Thyroid gland (tissue), 4 donors: ENCODE measurements at regions not wholly inside any gene's neighbourhood (a gene's known extent, or its start where the extent isn't known, plus 50 kb on each side); places are given as distances from the start of the nearest gene placed in this dataset.

Experiments used
- DNase-seq, 2 donors: peaks; one replicate each; pipeline ENCODE4 v3.0.0-alpha.2; 2019
- H3K27ac ChIP-seq, 3 donors: fragments of 200-600 bp; sonication (generic); 1 replicate in 2 of 3; 2 replicates in 1 of 3; pipeline ENCODE4 v1.5.1; 2016 to 2019; ENCODE audit warnings: mild to moderate bottlenecking in 1 of 3, moderate library complexity in 1 of 3
- H3K27me3 ChIP-seq: fragments of 200-600 bp; sonication (generic); one replicate; pipeline ENCODE4 v1.5.1; 2019
- H3K36me3 ChIP-seq, 2 donors: fragments of 200-600 bp; sonication (generic); one replicate each; pipeline ENCODE4 v1.5.1; 2016 to 2019
- H3K4me1 ChIP-seq, 2 donors: fragments of 200-600 bp; sonication (generic); one replicate each; pipeline ENCODE4 v1.5.1; 2017 to 2019
- H3K4me3 ChIP-seq, 3 donors: fragments of 200-600 bp; sonication (generic); replicated peaks in 1 of 3; 1 replicate in 2 of 3; 2 replicates in 1 of 3; pipeline ENCODE4 v1.5.1; 2016; ENCODE audit warnings: mild to moderate bottlenecking in 1 of 3
- H3K9me3 ChIP-seq: fragments of 200-600 bp; sonication (generic); one replicate; pipeline ENCODE4 v1.5.1; 2017
- POLR2A ChIP-seq, 2 donors: fragments of 450-650 bp; IDR thresholded peaks; one replicate each; pipeline ENCODE4 v1.6.1; 2017; ENCODE audit warnings: antibody characterized with exemption in 2 of 2, mild to moderate bottlenecking in 2 of 2, moderate library complexity in 1 of 2
- WGBS, 2 donors: methylation state at CpG; one replicate each; pipeline ENCODE4 v1.1.5; 2017; 5-methylcytosine and 5-hydroxymethylcytosine counted together
- intact Hi-C: fragments of 100-400 bp; cut with DNase I; formaldehyde crosslinking; loops from one replicate; pipeline ENCODE4 v1.15.1; 2023
- TF ChIP-seq, protein P1 (sequence below), 6 experiments: fragments of 200-600 bp in 3 of 6; fragments of 450-650 bp in 3 of 6; sonication (generic) in 3 of 6; IDR thresholded peaks; one replicate each; pipeline ENCODE4 v1.5.1; 2016 to 2019; ENCODE audit warnings: antibody characterized with exemption in 6 of 6, mild to moderate bottlenecking in 2 of 6, inconsistent platforms in 1 of 6, moderate library complexity in 1 of 6

DNA sequence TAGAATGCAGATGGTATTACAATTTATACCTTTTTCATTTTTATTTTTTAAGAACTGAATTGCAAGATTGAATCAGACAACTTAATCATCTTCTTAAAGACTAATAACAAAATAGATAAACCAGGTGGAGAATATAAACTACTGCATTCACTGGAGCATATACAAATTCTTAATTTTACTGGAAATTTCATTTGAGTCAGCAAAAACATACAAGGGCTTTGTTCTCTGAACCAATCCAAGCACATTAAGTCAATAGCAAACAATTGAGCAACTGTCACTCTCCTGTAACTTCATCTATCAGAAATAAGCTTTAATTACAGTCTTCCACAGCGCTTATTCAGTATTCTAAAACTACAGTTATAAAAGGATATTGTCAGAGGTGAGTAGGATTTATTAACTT is 167.4 kb upstream of the OBI1 start:
- no peaks in the 10 kb centered on the region for H3K4me1 ChIP-seq
- 91 to 93% methylated on average over 1 of the region's 1 CpG for WGBS, 2 donors
- DNase-seq = no peak
- no peaks in the 10 kb centered on the region for H3K27me3 ChIP-seq
- H3K9me3 ChIP-seq = no peaks in the 10 kb centered on the region
- no peak overlapping the region for H3K4me3 ChIP-seq
- intact Hi-C loops = no loop called here
- no peak for TF ChIP-seq POLR2A (IDR thresholded peaks at IDR 0.05)
- TF ChIP-seq, protein P1, sequence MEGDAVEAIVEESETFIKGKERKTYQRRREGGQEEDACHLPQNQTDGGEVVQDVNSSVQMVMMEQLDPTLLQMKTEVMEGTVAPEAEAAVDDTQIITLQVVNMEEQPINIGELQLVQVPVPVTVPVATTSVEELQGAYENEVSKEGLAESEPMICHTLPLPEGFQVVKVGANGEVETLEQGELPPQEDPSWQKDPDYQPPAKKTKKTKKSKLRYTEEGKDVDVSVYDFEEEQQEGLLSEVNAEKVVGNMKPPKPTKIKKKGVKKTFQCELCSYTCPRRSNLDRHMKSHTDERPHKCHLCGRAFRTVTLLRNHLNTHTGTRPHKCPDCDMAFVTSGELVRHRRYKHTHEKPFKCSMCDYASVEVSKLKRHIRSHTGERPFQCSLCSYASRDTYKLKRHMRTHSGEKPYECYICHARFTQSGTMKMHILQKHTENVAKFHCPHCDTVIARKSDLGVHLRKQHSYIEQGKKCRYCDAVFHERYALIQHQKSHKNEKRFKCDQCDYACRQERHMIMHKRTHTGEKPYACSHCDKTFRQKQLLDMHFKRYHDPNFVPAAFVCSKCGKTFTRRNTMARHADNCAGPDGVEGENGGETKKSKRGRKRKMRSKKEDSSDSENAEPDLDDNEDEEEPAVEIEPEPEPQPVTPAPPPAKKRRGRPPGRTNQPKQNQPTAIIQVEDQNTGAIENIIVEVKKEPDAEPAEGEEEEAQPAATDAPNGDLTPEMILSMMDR (IDR thresholded peaks at IDR 0.05) = no peak
- no peak overlapping the region for H3K27ac ChIP-seq
- no peaks in the 10 kb centered on the region for H3K36me3 ChIP-seq

DNA sequence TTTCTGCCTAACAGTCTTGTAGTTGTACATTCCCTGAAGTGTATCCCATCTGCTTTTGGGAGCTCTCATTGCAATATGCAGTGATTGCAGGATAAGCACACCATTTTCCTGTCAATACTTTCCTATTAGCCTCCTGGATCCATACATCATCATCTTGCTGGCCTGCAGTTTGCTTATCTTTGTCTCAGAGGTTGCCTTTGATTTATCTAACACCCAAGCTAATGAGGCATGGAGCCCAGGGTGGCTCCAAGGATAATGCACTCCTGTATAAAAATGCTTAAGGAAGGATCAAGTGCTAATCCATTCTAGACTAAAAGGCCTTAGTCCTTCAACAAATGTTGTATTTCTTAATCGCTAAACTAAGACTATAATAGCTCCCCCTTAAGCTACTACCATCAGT is 161.6 kb upstream of the OBI1 start:
- WGBS, 2 donors = 61 to 70% methylated on average over 1 of the region's 1 CpG
- no peaks in the 10 kb centered on the region for H3K4me1 ChIP-seq
- no peak overlapping the region for H3K4me3 ChIP-seq
- TF ChIP-seq POLR2A (IDR thresholded peaks at IDR 0.05) = no peak
- TF ChIP-seq, protein P1 (IDR thresholded peaks at IDR 0.05) = no peak
- H3K36me3 ChIP-seq = no peaks in the 10 kb centered on the region
- intact Hi-C loops = no loop called here
- no peak overlapping the region for H3K27ac ChIP-seq
- no peak for DNase-seq
- H3K27me3 ChIP-seq = no peaks in the 10 kb centered on the region
- no peaks in the 10 kb centered on the region for H3K9me3 ChIP-seq

DNA sequence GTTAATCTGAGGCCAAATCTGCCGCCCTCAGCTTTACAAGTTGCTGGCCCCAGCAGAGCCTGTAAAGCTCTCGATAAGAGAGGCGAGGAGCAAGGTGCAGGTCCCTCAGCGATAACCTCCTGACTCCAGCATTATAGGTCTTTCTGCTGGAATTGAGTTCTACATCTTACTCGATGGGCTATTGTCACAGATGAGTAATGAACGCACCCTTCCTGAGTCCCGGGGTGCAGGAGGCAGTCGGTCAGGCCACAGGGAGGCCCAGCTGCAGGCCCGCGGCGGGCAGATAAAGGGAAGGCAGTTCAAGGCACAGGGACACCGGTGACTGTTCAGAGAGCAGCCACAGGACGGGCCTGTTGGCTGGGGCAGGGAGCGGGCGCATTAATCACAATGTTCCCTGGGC is 157.6 kb upstream of the OBI1 start:
- Histone ChIP-seq H3K9me3 (no peaks in the 10 kb centered on the region), H3K4me1 (no peaks in the 10 kb centered on the region), H3K27ac (no peak overlapping the region), H3K4me3 (no peak overlapping the region), H3K27me3 (no peaks in the 10 kb centered on the region), H3K36me3 (no peaks in the 10 kb centered on the region)
- no peak for DNase-seq
- TF ChIP-seq POLR2A (IDR thresholded peaks at IDR 0.05) = no peak
- TF ChIP-seq, protein P1 (IDR thresholded peaks at IDR 0.05) = no peak
- WGBS, 2 donors = 76 to 77% methylated on average over 15 of the region's 15 CpGs
- intact Hi-C loops = no loop called here

DNA sequence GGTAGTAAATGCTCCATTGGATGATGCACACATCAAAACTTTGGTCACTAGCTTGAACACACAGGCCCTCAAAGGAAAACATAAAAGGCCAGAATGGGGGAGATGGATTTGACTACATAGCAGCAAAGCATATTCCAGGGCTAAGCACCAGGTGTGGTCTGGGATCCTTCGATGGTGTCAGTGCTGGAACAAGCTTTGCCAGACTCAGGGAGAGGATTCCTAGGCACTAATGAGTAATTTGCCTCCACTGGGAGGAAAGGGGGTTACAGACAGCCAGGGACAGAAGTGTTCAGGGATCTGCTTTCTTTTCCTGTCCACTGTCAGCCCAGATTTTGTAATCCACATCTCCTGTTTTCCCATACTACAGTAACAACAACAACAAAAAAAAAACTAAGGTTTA is 157.2 kb upstream of the OBI1 start:
- Histone ChIP-seq H3K9me3 (no peaks in the 10 kb centered on the region), H3K4me3 (no peak overlapping the region), H3K36me3 (no peaks in the 10 kb centered on the region), H3K27me3 (no peaks in the 10 kb centered on the region), H3K4me1 (no peaks in the 10 kb centered on the region), H3K27ac (no peak overlapping the region)
- WGBS, 2 donors = 39 to 67% methylated on average over 1 of the region's 1 CpG
- TF ChIP-seq, protein P1 (IDR thresholded peaks at IDR 0.05) = no peak
- no peak for TF ChIP-seq POLR2A (IDR thresholded peaks at IDR 0.05)
- DNase-seq = no peak
- intact Hi-C loops = no loop called here

DNA sequence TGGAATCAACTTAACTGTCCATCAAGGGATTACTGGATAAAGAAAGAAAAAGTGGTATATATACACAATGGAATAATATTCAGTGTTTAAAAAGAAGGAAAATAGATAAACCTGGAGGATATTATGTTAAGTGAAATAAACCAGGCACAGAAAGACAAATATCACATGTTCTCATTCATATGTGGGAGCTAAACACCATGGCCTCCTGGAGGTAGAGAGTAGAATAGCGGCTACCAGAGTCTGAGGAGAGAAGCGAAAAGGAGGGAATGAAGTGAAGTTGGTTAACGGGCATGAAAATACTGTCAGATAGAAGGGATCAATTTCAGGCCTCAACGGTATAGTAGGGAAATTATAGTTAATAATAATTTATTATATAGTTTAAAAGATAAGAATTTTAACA is 147.5 kb upstream of the OBI1 start:
- Histone ChIP-seq H3K27ac (no peak overlapping the region), H3K4me1 (no peaks in the 10 kb centered on the region), H3K36me3 (no peaks in the 10 kb centered on the region), H3K27me3 (no peaks in the 10 kb centered on the region), H3K4me3 (no peak overlapping the region), H3K9me3 (no peaks in the 10 kb centered on the region)
- intact Hi-C loops = no loop called here
- no peak for DNase-seq
- TF ChIP-seq POLR2A (IDR thresholded peaks at IDR 0.05) = no peak
- TF ChIP-seq, protein P1 (IDR thresholded peaks at IDR 0.05) = peak in 1 of 6 experiments; percentile 24
- 52 to 58% methylated on average over 4 of the region's 4 CpGs for WGBS, 2 donors
